GM23338 (cell line): ENCODE measurements at regions not wholly inside any gene's neighbourhood (a gene's known extent, or its start where the extent isn't known, plus 50 kb on each side); places are given as distances from the start of the nearest gene placed in this dataset.

ENCODE experiments used
- ATAC-seq: fragments of 200-7000 bp; cut with Tn5 transposase; 3 replicates; pipeline ENCODE4 v1.9.1; 2020
- DNase-seq: peaks from one replicate; pipeline ENCODE4 v3.0.0-alpha.2; 2015; ENCODE audit warnings: low spot score
- H2AFZ ChIP-seq: fragments of 200-600 bp; sonication (generic); 2 replicates; pipeline ENCODE4 v1.8.0; 2016; ENCODE audit warnings: antibody characterized with exemption, mild to moderate bottlenecking, moderate library complexity
- H3F3A ChIP-seq: fragments of 200-600 bp; sonication (generic); replicated peaks from 2 replicates; pipeline ENCODE4 v1.8.0; 2017; ENCODE audit warnings: antibody characterized with exemption, mixed run types, low read depth
- H3K27ac ChIP-seq: fragments of 200-600 bp; sonication (generic); 2 replicates; pipeline ENCODE4 v1.6.1; 2016; ENCODE audit warnings: low read depth
- H3K27me3 ChIP-seq: fragments of 200-600 bp; sonication (generic); 2 replicates; pipeline ENCODE4 v1.8.0; 2016; ENCODE audit warnings: mild to moderate bottlenecking, mixed run types, moderate library complexity; ENCODE audit not compliant: insufficient read depth
- H3K36me3 ChIP-seq: fragments of 200-600 bp; sonication (generic); 2 replicates; pipeline ENCODE4 v1.8.0; 2016; ENCODE audit warnings: mild to moderate bottlenecking; ENCODE audit not compliant: insufficient read depth
- H3K4me1 ChIP-seq: fragments of 200-600 bp; sonication (generic); 2 replicates; pipeline ENCODE4 v1.8.0; 2016; ENCODE audit warnings: mild to moderate bottlenecking, moderate library complexity; ENCODE audit not compliant: insufficient read depth
- H3K4me2 ChIP-seq: fragments of 200-600 bp; sonication (generic); 2 replicates; pipeline ENCODE4 v1.7.1; 2017; ENCODE audit warnings: mixed run types
- H3K4me3 ChIP-seq: fragments of 200-600 bp; sonication (generic); 2 replicates; pipeline ENCODE4 v1.6.1; 2016; ENCODE audit warnings: mixed run types
- H3K79me2 ChIP-seq: fragments of 200-600 bp; sonication (generic); replicated peaks from 2 replicates; pipeline ENCODE4 v1.8.0; 2017; ENCODE audit warnings: mild to moderate bottlenecking; ENCODE audit not compliant: insufficient read depth
- H3K9me2 ChIP-seq: fragments of 200-600 bp; sonication (generic); 2 replicates; pipeline ENCODE4 v1.8.0; 2017; ENCODE audit not compliant: insufficient read depth
- H4K20me1 ChIP-seq: fragments of 200-600 bp; sonication (generic); replicated peaks from 2 replicates; pipeline ENCODE4 v1.8.0; 2017; ENCODE audit warnings: mild to moderate bottlenecking; ENCODE audit not compliant: insufficient read depth
- H3K27ac Mint-ChIP-seq: 2 replicates; pipeline ENCODE4 v1.8.0; 2020; ENCODE audit warnings: inconsistent platforms, mild to moderate bottlenecking, moderate library complexity, mixed read lengths
- H3K27me3 Mint-ChIP-seq: 3 replicates; pipeline ENCODE4 v1.8.0; 2022; ENCODE audit warnings: low read depth, mild to moderate bottlenecking, moderate library complexity, mixed read lengths, inconsistent platforms; ENCODE audit not compliant: insufficient read depth, poor library complexity
- H3K36me3 Mint-ChIP-seq: 3 replicates; pipeline ENCODE4 v1.8.0; 2021; ENCODE audit warnings: low read depth, mild to moderate bottlenecking, inconsistent platforms, moderate library complexity, mixed read lengths
- H3K4me1 Mint-ChIP-seq: 3 replicates; pipeline ENCODE4 v1.8.0; 2020; ENCODE audit warnings: mild to moderate bottlenecking, inconsistent platforms, mixed read lengths
- H3K4me3 Mint-ChIP-seq: 3 replicates; pipeline ENCODE4 v1.8.0; 2021; ENCODE audit warnings: moderate library complexity, mild to moderate bottlenecking, inconsistent platforms, mixed read lengths
- H3K9me3 Mint-ChIP-seq: 3 replicates; pipeline ENCODE4 v1.8.0; 2020; ENCODE audit warnings: moderate library complexity, mild to moderate bottlenecking, inconsistent platforms, mixed read lengths
- CTCF ChIP-seq, 2 experiments: fragments of 200-600 bp in 1 of 2; sonication (generic) in 1 of 2; conservative IDR thresholded peaks; 2 replicates each; pipeline versions ENCODE4 v1.5.1 to v1.6.1; 2016 to 2017; ENCODE audit warnings: antibody characterized with exemption in 2 of 2, low read depth in 2 of 2, mild to moderate bottlenecking in 2 of 2, moderate library complexity in 1 of 2
- EZH2 ChIP-seq: fragments of 200-600 bp; sonication (generic); IDR thresholded peaks from one replicate; pipeline ENCODE4 v1.8.0; 2017; ENCODE audit warnings: antibody characterized with exemption, mild to moderate bottlenecking, low read depth; ENCODE audit not compliant: unreplicated experiment
- JUNB ChIP-seq: IDR thresholded peaks from one replicate; pipeline ENCODE4 v1.6.1; 2016; ENCODE audit warnings: antibody characterized with exemption; ENCODE audit not compliant: unreplicated experiment
- NANOG ChIP-seq: IDR thresholded peaks from 2 replicates; pipeline ENCODE4 v1.6.1; 2016; ENCODE audit warnings: antibody characterized with exemption, borderline replicate concordance
- POLR2AphosphoS5 ChIP-seq: IDR thresholded peaks from 2 replicates; pipeline ENCODE4 v1.6.1; 2016; ENCODE audit warnings: antibody characterized with exemption, low read depth
- REST ChIP-seq: IDR thresholded peaks from one replicate; pipeline ENCODE4 v1.6.1; 2018; ENCODE audit warnings: antibody characterized with exemption; ENCODE audit not compliant: unreplicated experiment
- ZNF114 ChIP-seq: fragments of 250-450 bp; sonication (Bioruptor Pico); IDR thresholded peaks from 2 replicates; pipeline ENCODE4 v1.5.0; 2020; ENCODE audit warnings: mild to moderate bottlenecking, moderate library complexity
- ZNF331 ChIP-seq: fragments of 250-450 bp; sonication (Bioruptor Pico); IDR thresholded peaks from 2 replicates; pipeline ENCODE4 v1.5.0; 2020; ENCODE audit warnings: low read depth, mild to moderate bottlenecking, moderate library complexity

- Histone ChIP-seq H3K79me2 (no peaks in the 10 kb centered on the region), H3K36me3 (peaks cover 6% of the 10 kb centered on the region; the same call in 1 of the 2 replicates), H4K20me1 (no peaks in the 10 kb centered on the region), H3K4me3 (no peak overlapping the region), H3K27me3 (no peaks in the 10 kb centered on the region), H3K9me2 (no peaks in the 10 kb centered on the region), H3K27ac (no peak overlapping the region), H3F3A (no peaks in the 10 kb centered on the region), H3K4me1 (no peaks in the 10 kb centered on the region), H2AFZ (no peak overlapping the region), H3K4me2 (no peak overlapping the region)
- Mint-ChIP-seq H3K27ac (no peak overlapping the region), H3K4me3 (no peak overlapping the region), H3K36me3 (peaks cover 3% of the 10 kb centered on the region; the same call in 1 of the 3 replicates), H3K4me1 (no peaks in the 10 kb centered on the region), H3K27me3 (no peaks in the 10 kb centered on the region), H3K9me3 (peaks cover 20% of the 10 kb centered on the region)
- no peak for DNase-seq
- no peak for ATAC-seq
- TF ChIP-seq ZNF114: no peak
Observed at GRCh38 chr3:135392151-135392550, 573.4 kb upstream of the PPP2R3A start.

- Histone ChIP-seq H3K79me2 (no peaks in the 10 kb centered on the region), H3K27me3 (no peaks in the 10 kb centered on the region), H3K4me3 (no peak overlapping the region), H4K20me1 (no peaks in the 10 kb centered on the region), H3K9me2 (no peaks in the 10 kb centered on the region), H3K27ac (no peak overlapping the region), H3K36me3 (peaks cover 6% of the 10 kb centered on the region; the same call in 1 of the 2 replicates), H3K4me1 (no peaks in the 10 kb centered on the region), H3F3A (no peaks in the 10 kb centered on the region), H2AFZ (no peak overlapping the region), H3K4me2 (no peak overlapping the region)
- TF ChIP-seq POLR2AphosphoS5: no peak
- no peak for TF ChIP-seq EZH2
- no peak for TF ChIP-seq JUNB
- no peak for TF ChIP-seq ZNF331 (CRISPR knock-in tag)
- no peak for TF ChIP-seq CTCF (conservative IDR thresholded peaks at IDR 0.05; ENCODE audit: low read depth in 2 of 2)
- no peak for TF ChIP-seq NANOG
- H3K9me3 Mint-ChIP-seq: peaks cover 27% of the 10 kb centered on the region
- peaks cover 3% of the 10 kb centered on the region; the same call in 1 of the 3 replicates for H3K36me3 Mint-ChIP-seq
- H3K27me3 Mint-ChIP-seq: no peaks in the 10 kb centered on the region
- H3K4me1 Mint-ChIP-seq: no peaks in the 10 kb centered on the region
- DNase-seq (no peak), ATAC-seq (no peak)
- H3K4me3 Mint-ChIP-seq: no peak overlapping the region
- H3K27ac Mint-ChIP-seq: no peak overlapping the region
Observed at GRCh38 chr3:135393159-135393558, 572.4 kb upstream of the PPP2R3A start.

- peaks cover 32% of the 10 kb centered on the region for H3K9me3 Mint-ChIP-seq
- H3K27ac ChIP-seq: no peak overlapping the region
Observed at GRCh38 chr3:135393898-135394525, 571.5 kb upstream of the PPP2R3A start.

More at GRCh38 chr3:135393898-135394525, 571.5 kb upstream of the PPP2R3A start:
- no peak overlapping the region for H3K4me3 Mint-ChIP-seq
- H3K9me2 ChIP-seq: no peaks in the 10 kb centered on the region
- H3K36me3 Mint-ChIP-seq: peaks cover 3% of the 10 kb centered on the region; the same call in 1 of the 3 replicates
- no peaks in the 10 kb centered on the region for H3K79me2 ChIP-seq
- DNase-seq: no peak
- no peak overlapping the region for H3K27ac Mint-ChIP-seq
- H3K4me1 Mint-ChIP-seq: no peaks in the 10 kb centered on the region
- TF ChIP-seq ZNF114 (no peak), CTCF (conservative IDR thresholded peaks at IDR 0.05; ENCODE audit: low read depth in 2 of 2) (no peak), JUNB (no peak), REST (no peak), POLR2AphosphoS5 (no peak)
- no peaks in the 10 kb centered on the region for H3F3A ChIP-seq
- no peaks in the 10 kb centered on the region for H4K20me1 ChIP-seq
- no peak overlapping the region for H2AFZ ChIP-seq
- H3K4me3 ChIP-seq: no peak overlapping the region
- no peaks in the 10 kb centered on the region for H3K4me1 ChIP-seq
- no peaks in the 10 kb centered on the region for H3K27me3 Mint-ChIP-seq
- peaks cover 6% of the 10 kb centered on the region; the same call in 1 of the 2 replicates for H3K36me3 ChIP-seq
- no peak overlapping the region for H3K4me2 ChIP-seq
- no peak for ATAC-seq
- no peaks in the 10 kb centered on the region for H3K27me3 ChIP-seq
